Thoracic aorta (tissue), 2 donors: ENCODE measurements at regions not wholly inside any gene's neighbourhood (a gene's known extent, or its start where the extent isn't known, plus 50 kb on each side); places are given as distances from the start of the nearest gene placed in this dataset.

Experiments
- ATAC-seq: fragments of 150-250 bp; one replicate; pipeline ENCODE4 v1.8.0; 2017; ENCODE audit warnings: low read depth; ENCODE audit not compliant: insufficient number of reproducible peaks, low FRiP score
- DNase-seq: peaks from one replicate; pipeline ENCODE4 v3.0.0-alpha.2; 2020; ENCODE audit warnings: low spot score
- H3K27ac ChIP-seq, 2 donors: fragments of 200-600 bp; sonication (generic); 1 replicate in 1 of 2; 2 replicates in 1 of 2; pipeline ENCODE4 v1.5.1; 2016; ENCODE audit warnings: mild to moderate bottlenecking in 2 of 2, moderate library complexity in 2 of 2
- H3K27me3 ChIP-seq: fragments of 200-600 bp; sonication (generic); replicated peaks from 2 replicates; pipeline ENCODE4 v1.6.0; 2016; ENCODE audit warnings: mild to moderate bottlenecking; ENCODE audit not compliant: insufficient read depth
- H3K36me3 ChIP-seq: fragments of 200-600 bp; sonication (generic); one replicate; pipeline ENCODE4 v1.5.1; 2016
- H3K4me1 ChIP-seq, 2 donors: fragments of 200-600 bp; sonication (generic); 1 replicate in 1 of 2; 2 replicates in 1 of 2; pipeline versions ENCODE4 v1.5.1 to v1.6.0; 2016; ENCODE audit warnings: low read depth in 2 of 2, mild to moderate bottlenecking in 1 of 2; ENCODE audit not compliant: control insufficient read depth in 1 of 2
- H3K4me3 ChIP-seq: fragments of 200-600 bp; sonication (generic); 2 replicates; pipeline ENCODE4 v1.5.1; 2016; ENCODE audit warnings: mild to moderate bottlenecking
- H3K9me3 ChIP-seq: fragments of 200-600 bp; sonication (generic); 2 replicates; pipeline ENCODE4 v1.5.1; 2016
- CTCF ChIP-seq: fragments of 200-600 bp; sonication (generic); IDR thresholded peaks from one replicate; pipeline ENCODE4 v1.5.1; 2019; ENCODE audit warnings: antibody characterized with exemption

GRCh38 chr13:83386609-83387008 is 495.7 kb downstream of the SLITRK1 start:
- H3K27me3 ChIP-seq: no peaks in the 10 kb centered on the region
- TF ChIP-seq CTCF: no peak

GRCh38 chr13:83378908-83379307 is 503.4 kb downstream of the SLITRK1 start:
- H3K4me3 ChIP-seq: no peak overlapping the region
- DNase-seq: no peak
- H3K36me3 ChIP-seq: no peaks in the 10 kb centered on the region
- no peak overlapping the region for H3K27ac ChIP-seq
- no peaks in the 10 kb centered on the region for H3K9me3 ChIP-seq
- no peak for ATAC-seq
- TF ChIP-seq CTCF: no peak
- H3K4me1 ChIP-seq: no peaks in the 10 kb centered on the region
- H3K27me3 ChIP-seq: no peaks in the 10 kb centered on the region

More at GRCh38 chr13:83386609-83387008, 495.7 kb downstream of the SLITRK1 start:
- no peaks in the 10 kb centered on the region for H3K4me1 ChIP-seq
- no peak overlapping the region for H3K27ac ChIP-seq
- H3K9me3 ChIP-seq: no peaks in the 10 kb centered on the region
- H3K36me3 ChIP-seq: no peaks in the 10 kb centered on the region
- no peak for DNase-seq
- ATAC-seq: no peak
- no peak overlapping the region for H3K4me3 ChIP-seq

- no peaks in the 10 kb centered on the region for H3K27me3 ChIP-seq
- TF ChIP-seq CTCF: no peak
- H3K27ac ChIP-seq: no peak overlapping the region
- peaks cover 3% of the 10 kb centered on the region for H3K9me3 ChIP-seq
- no peaks in the 10 kb centered on the region for H3K36me3 ChIP-seq
- no peak overlapping the region for H3K4me3 ChIP-seq
- no peak for DNase-seq
- no peak for ATAC-seq
- no peaks in the 10 kb centered on the region for H3K4me1 ChIP-seq
These were observed 504.8 kb downstream of the SLITRK1 start for GRCh38 chr13:83377491-83377890.

GRCh38 chr13:83372786-83373185 is 509.5 kb downstream of the SLITRK1 start:
- DNase-seq (no peak), ATAC-seq (no peak)
- no peak for TF ChIP-seq CTCF
- no peak overlapping the region for H3K27ac ChIP-seq
- H3K9me3 ChIP-seq: peaks cover 3% of the 10 kb centered on the region
- H3K4me3 ChIP-seq: no peak overlapping the region
- no peaks in the 10 kb centered on the region for H3K27me3 ChIP-seq
- H3K36me3 ChIP-seq: no peaks in the 10 kb centered on the region
- H3K4me1 ChIP-seq: no peaks in the 10 kb centered on the region

GRCh38 chr13:83365723-83366122 is 516.6 kb downstream of the SLITRK1 start:
- no peaks in the 10 kb centered on the region for H3K4me1 ChIP-seq
- H3K4me3 ChIP-seq: no peak overlapping the region
- H3K36me3 ChIP-seq: no peaks in the 10 kb centered on the region
- no peak for DNase-seq
- no peak overlapping the region for H3K27ac ChIP-seq
- no peak for ATAC-seq
- no peak for TF ChIP-seq CTCF
- H3K27me3 ChIP-seq: no peaks in the 10 kb centered on the region
- H3K9me3 ChIP-seq: no peaks in the 10 kb centered on the region
